K562 (cell line): ENCODE measurements at regions not wholly inside any gene's neighbourhood (a gene's known extent, or its start where the extent isn't known, plus 50 kb on each side); places are given as distances from the start of the nearest gene placed in this dataset.

Experiments used
- AFF4 ChIP-seq: sonication (generic); formaldehyde crosslinking; IDR thresholded peaks from 2 replicates; pipeline ENCODE4 v1.8.0; 2023; ENCODE audit warnings: mild to moderate bottlenecking, missing genetic modification reagents
- BCOR ChIP-seq: fragments of 450-650 bp; IDR thresholded peaks from 2 replicates; pipeline ENCODE4 v1.6.1; 2016
- C11orf30 ChIP-seq: fragments of 450-650 bp; IDR thresholded peaks from 2 replicates; pipeline ENCODE4 v1.6.1; 2016; ENCODE audit warnings: low read depth, mild to moderate bottlenecking
- CREM ChIP-seq: IDR thresholded peaks from 2 replicates; pipeline ENCODE4 v1.6.1; 2014; ENCODE audit warnings: antibody characterized with exemption, low read depth
- ETV6 ChIP-seq, 3 experiments: fragments of 150-350 bp in 1 of 3; sonication (generic) in 1 of 3; formaldehyde crosslinking in 1 of 3; IDR thresholded peaks; 2 replicates each; pipeline versions ENCODE4 v1.6.1 to v1.8.0; 2014 to 2022; ENCODE audit warnings: borderline replicate concordance in 2 of 3, low read depth in 2 of 3, antibody characterized with exemption in 1 of 3, low read length in 1 of 3, mild to moderate bottlenecking in 1 of 3, missing genetic modification reagents in 1 of 3
- HINFP ChIP-seq: fragments of 450-650 bp; conservative IDR thresholded peaks from 2 replicates; pipeline ENCODE4 v1.6.1; 2016; ENCODE audit warnings: missing genetic modification characterization, low read depth, mild to moderate bottlenecking, control low read depth, missing compliant biosample characterization
- POLR2H ChIP-seq: IDR thresholded peaks from 2 replicates; pipeline ENCODE4 v1.6.1; 2016; ENCODE audit warnings: missing genetic modification characterization, low read depth, mild to moderate bottlenecking, control low read depth, missing compliant biosample characterization, moderate library complexity
- RAD21 ChIP-seq, 2 experiments: fragments of 250-450 bp in 1 of 2; fragments of 450-650 bp in 1 of 2; sonication (Bioruptor Pico) in 1 of 2; formaldehyde crosslinking in 1 of 2; IDR thresholded peaks in 1 of 2; conservative IDR thresholded peaks in 1 of 2; 2 replicates each; pipeline versions ENCODE4 v1.4.0 to v1.8.0; 2020 to 2022; ENCODE audit warnings: mild to moderate bottlenecking in 2 of 2, moderate library complexity in 1 of 2
- REST ChIP-seq, 2 experiments: fragments of 450-650 bp; formaldehyde crosslinking in 1 of 2; IDR thresholded peaks; 2 replicates each; pipeline versions ENCODE4 v1.4.0 to v1.6.1; 2014 to 2020; ENCODE audit warnings: mild to moderate bottlenecking in 2 of 2, borderline replicate concordance in 1 of 2, low read depth in 1 of 2
- ZBTB2 ChIP-seq: fragments of 450-650 bp; IDR thresholded peaks from 2 replicates; pipeline ENCODE4 v1.6.1; 2016; ENCODE audit warnings: antibody characterized with exemption

GRCh38 chr16:25372716-25373115 is 115.1 kb upstream of the ZKSCAN2 start (continued):
- TF ChIP-seq AFF4 (CRISPR knock-in tag) (no peak), HINFP (tag) (no peak), ETV6 (IDR thresholded peaks at IDR 0.05; ENCODE audit: borderline replicate concordance in 1 of 2, low read depth in 2 of 2, low read length in 1 of 2) (no peak), ETV6 (CRISPR knock-in tag; IDR thresholded peaks at IDR 0.05; ENCODE audit: borderline replicate concordance) (no peak), C11orf30 (no peak), RAD21 (CRISPR knock-in tag; conservative IDR thresholded peaks at IDR 0.05 in 1 of 2, IDR thresholded peaks at IDR 0.05 in 1 of 2) (peak; percentile 35 to 65), BCOR (no peak), REST (IDR thresholded peaks at IDR 0.05; ENCODE audit: borderline replicate concordance) (peak; percentile 61), REST (CRISPR knock-in tag; IDR thresholded peaks at IDR 0.05; ENCODE audit: low read depth) (no peak), ZBTB2 (no peak), POLR2H (tag) (no peak), CREM (no peak)
